Stimulated activated CD8-positive, alpha-beta memory T cell treated with anti-CD3 and anti-CD28 coated beads, Interleukin-15, amount 100 ng/mL, for 24 hours (primary cell): ENCODE measurements at regions not wholly inside any gene's neighbourhood (a gene's known extent, or its start where the extent isn't known, plus 50 kb on each side); places are given as distances from the start of the nearest gene placed in this dataset.

Source experiments
- DNase-seq: peaks from one replicate; pipeline ENCODE4 v3.0.0-alpha.2; 2020; ENCODE audit warnings: low read depth

DNA sequence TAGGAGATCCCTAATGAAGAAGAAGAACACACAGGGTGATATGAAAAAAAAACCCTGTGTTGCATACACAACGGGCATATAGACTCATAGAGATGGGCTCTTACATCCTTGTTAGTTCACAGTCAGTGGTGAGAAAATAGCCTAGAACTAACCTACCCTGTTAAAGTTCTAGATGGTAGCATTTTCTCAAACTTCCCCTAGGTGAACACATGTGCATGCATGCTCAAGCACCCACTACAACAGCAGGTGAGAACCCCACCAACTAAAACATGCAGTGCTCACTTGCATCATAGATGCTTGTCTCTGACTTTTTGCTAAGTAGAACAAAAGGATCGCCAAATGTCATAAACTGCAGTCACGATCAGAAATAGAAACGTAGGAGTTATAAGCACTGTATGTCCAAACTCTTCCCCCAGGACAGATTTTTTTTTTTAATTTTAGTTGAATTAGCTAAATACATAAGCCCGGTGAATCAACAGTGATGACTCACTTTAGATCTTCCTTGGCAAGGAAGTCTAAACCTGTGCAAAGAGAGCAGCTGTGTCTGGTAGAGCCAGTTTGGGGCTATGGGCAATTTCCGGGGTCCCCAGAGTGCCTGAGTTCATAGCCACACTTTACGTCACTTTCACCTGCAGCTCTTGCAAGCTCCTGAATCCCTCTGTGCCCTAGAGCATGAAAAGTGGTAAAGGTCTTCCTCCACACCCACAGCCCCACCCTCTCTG, 96.2 kb upstream of the SEMA6D start:
- DNase-seq, result no peak

GRCh38 chr15:47622055-47622454, 95.2 kb upstream of the SEMA6D start:
- no peak for DNase-seq

DNA sequence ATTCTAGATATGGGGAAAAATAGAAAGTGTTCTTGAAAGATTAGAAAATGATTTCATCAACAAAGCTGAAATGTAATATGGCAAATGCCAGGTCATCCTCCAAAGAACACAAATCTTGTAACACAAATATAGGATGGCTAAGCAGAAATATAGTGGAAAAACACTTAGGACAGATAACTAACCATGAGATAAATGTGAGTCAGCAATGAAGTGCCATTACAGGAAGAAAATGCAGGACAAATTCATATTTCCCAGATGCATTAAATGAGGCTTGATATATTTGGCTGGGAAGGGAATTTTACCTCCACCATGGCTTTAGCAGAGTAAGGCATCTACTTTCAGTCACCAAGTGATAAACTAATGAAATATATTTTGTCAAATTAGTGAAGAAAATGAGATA, 92.8 kb upstream of the SEMA6D start:
- DNase-seq, result no peak

DNA sequence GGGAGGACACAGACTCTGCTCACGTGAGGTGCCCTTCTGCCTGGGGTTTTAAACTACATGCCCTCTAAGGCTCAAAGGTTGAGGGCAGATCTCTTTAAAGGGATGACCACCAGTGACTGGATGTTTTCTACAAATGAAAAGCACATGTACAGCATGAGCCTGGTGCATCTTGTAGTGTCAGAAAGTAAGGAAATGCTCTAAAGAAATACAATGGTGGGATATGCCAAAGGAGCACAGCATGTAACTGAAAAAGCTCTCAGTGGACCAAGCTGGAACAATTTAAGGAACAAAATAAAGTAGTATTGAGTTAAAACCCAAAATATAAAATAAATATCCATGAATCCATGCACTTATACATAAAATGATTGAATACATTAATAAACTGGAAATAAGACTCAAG, 78.3 kb upstream of the SEMA6D start:
- no peak for DNase-seq

DNA sequence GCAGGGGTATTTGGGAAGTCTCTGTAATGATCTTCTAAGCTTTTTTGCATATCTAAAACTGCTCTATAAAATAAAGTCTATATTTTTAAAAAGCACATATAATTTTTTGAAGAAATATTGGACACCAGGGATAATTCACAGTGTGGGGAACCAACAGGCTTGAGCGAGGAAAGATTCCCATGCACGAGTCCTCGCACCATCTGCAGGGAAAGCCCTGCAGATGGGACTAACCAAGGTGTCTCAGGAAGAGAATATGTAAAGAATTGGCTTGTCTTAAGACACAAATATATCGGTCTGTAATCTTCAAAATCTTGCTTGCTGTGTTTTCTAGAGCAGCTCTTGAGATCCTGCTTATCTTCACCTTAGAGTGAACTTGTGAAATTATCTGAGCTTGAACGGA, 77.2 kb upstream of the SEMA6D start:
- no peak for DNase-seq

DNA sequence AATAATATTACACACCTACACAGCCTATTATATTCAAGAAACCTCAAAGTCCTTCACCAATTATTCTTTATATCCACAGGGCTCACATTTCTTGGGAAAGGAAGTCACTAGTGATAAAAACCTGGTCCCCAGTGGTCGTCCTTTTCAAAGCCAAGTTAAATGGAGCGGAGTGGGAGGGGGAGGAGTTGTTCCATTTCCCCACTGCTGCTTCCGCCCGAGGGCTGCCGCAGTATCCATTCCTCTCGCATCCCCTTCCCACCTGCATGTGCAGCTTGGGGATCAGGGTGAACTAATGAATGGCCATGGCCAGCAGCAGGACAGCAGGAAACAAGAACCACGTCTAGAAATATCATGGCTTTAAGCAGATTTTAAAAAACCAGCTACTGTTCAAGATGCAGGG, 76.4 kb upstream of the SEMA6D start:
- DNase-seq, result no peak

GRCh38 chr15:47644722-47645121, 72.6 kb upstream of the SEMA6D start:
- DNase-seq, result no peak

DNA sequence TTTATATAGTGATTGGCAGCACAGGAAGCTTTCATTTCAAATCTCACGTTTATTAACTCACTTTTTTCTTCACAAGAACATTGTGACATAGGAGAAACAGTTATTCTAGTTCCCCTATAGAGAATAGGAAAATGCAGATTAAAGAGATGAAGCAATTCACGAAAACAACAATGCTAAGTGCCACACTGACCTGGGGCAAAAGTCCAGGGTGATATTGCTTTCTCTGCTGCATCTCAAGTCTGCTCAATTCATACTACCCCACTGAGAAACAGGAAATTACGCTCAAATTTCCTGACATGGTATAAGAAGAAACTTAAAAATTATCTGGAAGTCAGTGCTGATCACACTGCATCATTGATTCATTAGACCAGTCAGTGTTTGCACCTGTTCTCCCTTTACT, 66.7 kb upstream of the SEMA6D start:
- no peak for DNase-seq

- DNase-seq, result no peak
These were observed 65.0 kb upstream of the SEMA6D start for GRCh38 chr15:47652328-47652727.

DNA sequence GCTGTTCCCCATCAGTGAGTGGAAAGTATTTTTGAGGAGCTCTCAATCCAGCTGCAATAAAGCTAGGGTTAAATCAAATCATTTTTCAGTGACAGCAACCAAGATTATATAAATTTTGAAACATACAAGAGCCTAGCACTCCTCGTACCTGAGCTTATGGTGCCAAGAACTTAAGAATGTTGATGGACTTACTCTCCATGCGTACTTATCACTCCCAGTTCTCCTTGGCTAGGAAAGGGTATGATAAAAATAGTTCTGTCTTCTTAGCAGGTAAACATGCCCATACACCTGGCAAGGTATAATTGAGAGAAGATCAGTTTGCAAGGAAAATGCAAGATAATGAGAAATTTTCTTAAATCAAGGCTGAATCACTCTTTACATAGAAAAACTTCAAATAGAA, 64.5 kb upstream of the SEMA6D start:
- DNase-seq, result no peak

GRCh38 chr15:47661661-47662180, 55.6 kb upstream of the SEMA6D start:
- DNase-seq, result no peak

DNA sequence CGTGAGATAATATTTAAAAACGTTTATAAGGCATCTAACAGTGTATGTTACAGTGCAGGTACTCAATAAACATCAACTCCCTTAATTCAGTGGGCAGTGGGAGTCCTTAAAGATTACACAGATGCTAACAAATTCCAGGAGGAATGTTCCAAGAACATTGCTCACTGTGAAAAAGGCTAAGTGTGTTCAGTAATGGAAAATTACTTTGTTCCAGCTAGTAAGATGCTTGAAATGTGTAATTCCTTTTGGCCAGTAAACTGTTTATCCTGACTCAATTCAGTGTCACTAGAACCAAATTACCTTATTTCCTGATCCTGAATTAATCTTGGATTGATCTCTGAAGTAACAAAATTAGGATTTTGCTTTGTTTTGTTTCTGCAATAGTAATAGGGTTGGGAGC, 54.2 kb upstream of the SEMA6D start:
- DNase-seq, result no peak
